ENCODE measurements at regions not wholly inside any gene's neighbourhood (a gene's known extent, or its start where the extent isn't known, plus 50 kb on each side); places are given as distances from the start of the nearest gene placed in this dataset.

GRCh38 chr2:167670588-167670987 is 576.8 kb downstream of the STK39 start:
- H3K27me3 ChIP-seq (ENCODE audit: control insufficient read depth in 4 of 4, insufficient read depth in 4 of 4, low read length in 3 of 4) = no peaks in the 10 kb centered on the region
- no peak overlapping the region for H3K4me3 ChIP-seq (ENCODE audit: low read depth in 1 of 3, low read length in 3 of 3)
- TF ChIP-seq NR2F2 (IDR thresholded peaks at IDR 0.05) (no peak), HNF4A (conservative IDR thresholded peaks at IDR 0.05) (no peak), JUND (IDR thresholded peaks at IDR 0.05) (no peak), TAF1 (conservative IDR thresholded peaks at IDR 0.05) (no peak), GABPA (IDR thresholded peaks at IDR 0.05 in 1 of 2, conservative IDR thresholded peaks at IDR 0.05 in 1 of 2) (no peak), HNF4G (IDR thresholded peaks at IDR 0.05) (no peak), ZBTB33 (IDR thresholded peaks at IDR 0.05) (no peak), FOXA1 (IDR thresholded peaks at IDR 0.05) (no peak), EGR1 (IDR thresholded peaks at IDR 0.05; ENCODE audit: low read depth in 2 of 2) (no peak), RAD21 (IDR thresholded peaks at IDR 0.05) (no peak)
- 0% methylated on average over 1 of the region's 1 CpG for WGBS
- no peaks in the 10 kb centered on the region for H3K4me1 ChIP-seq (ENCODE audit: control insufficient read depth in 4 of 4, insufficient read depth in 4 of 4, low read length in 3 of 4)
- H3K9me3 ChIP-seq (ENCODE audit: control insufficient read depth in 4 of 4, low read length in 3 of 4) = no peaks in the 10 kb centered on the region
- no peak overlapping the region for H3K9ac ChIP-seq (ENCODE audit: low read depth in 1 of 2, low read length in 2 of 2)
- H3K36me3 ChIP-seq (ENCODE audit: control insufficient read depth in 4 of 4, insufficient read depth in 3 of 4, low read depth in 1 of 4, low read length in 3 of 4) = no peaks in the 10 kb centered on the region
- no peak for DNase-seq (ENCODE audit: low spot score)
- no peak overlapping the region for H3K27ac ChIP-seq (ENCODE audit: low read depth in 1 of 2, low read length in 2 of 2)

- no peaks in the 10 kb centered on the region for H3K4me1 ChIP-seq (ENCODE audit: control insufficient read depth in 4 of 4, insufficient read depth in 4 of 4, low read length in 3 of 4)
- H3K36me3 ChIP-seq (ENCODE audit: control insufficient read depth in 4 of 4, insufficient read depth in 3 of 4, low read depth in 1 of 4, low read length in 3 of 4) = no peaks in the 10 kb centered on the region
- no peak overlapping the region for H3K27ac ChIP-seq (ENCODE audit: low read depth in 1 of 2, low read length in 2 of 2)
- TF ChIP-seq EGR1 (IDR thresholded peaks at IDR 0.05; ENCODE audit: low read depth in 2 of 2) (no peak), CTCF (IDR thresholded peaks at IDR 0.05; ENCODE audit: low read depth, low read length, missing input control) (no peak), FOXA2 (IDR thresholded peaks at IDR 0.05) (no peak)
- no peak overlapping the region for H3K4me3 ChIP-seq (ENCODE audit: low read depth in 1 of 3, low read length in 3 of 3)
- H3K9me3 ChIP-seq (ENCODE audit: control insufficient read depth in 4 of 4, low read length in 3 of 4) = no peaks in the 10 kb centered on the region
- H3K9ac ChIP-seq (ENCODE audit: low read depth in 1 of 2, low read length in 2 of 2) = no peak overlapping the region
- no peaks in the 10 kb centered on the region for H3K27me3 ChIP-seq (ENCODE audit: control insufficient read depth in 4 of 4, insufficient read depth in 4 of 4, low read length in 3 of 4)
- DNase-seq (ENCODE audit: low spot score) = no peak
- WGBS = 72% methylated on average over 4 of the region's 4 CpGs
These were observed 594.3 kb downstream of the STK39 start for GRCh38 chr2:167653131-167653530.

GRCh38 chr2:167652401-167652800 is 595.0 kb downstream of the STK39 start:
- DNase-seq (ENCODE audit: low spot score) = no peak
- H3K27ac ChIP-seq (ENCODE audit: low read depth in 1 of 2, low read length in 2 of 2) = no peak overlapping the region
- H3K9me3 ChIP-seq (ENCODE audit: control insufficient read depth in 4 of 4, low read length in 3 of 4) = no peaks in the 10 kb centered on the region
- no peaks in the 10 kb centered on the region for H3K27me3 ChIP-seq (ENCODE audit: control insufficient read depth in 4 of 4, insufficient read depth in 4 of 4, low read length in 3 of 4)
- H3K4me3 ChIP-seq (ENCODE audit: low read depth in 1 of 3, low read length in 3 of 3) = no peak overlapping the region
- no peaks in the 10 kb centered on the region for H3K4me1 ChIP-seq (ENCODE audit: control insufficient read depth in 4 of 4, insufficient read depth in 4 of 4, low read length in 3 of 4)
- no peaks in the 10 kb centered on the region for H3K36me3 ChIP-seq (ENCODE audit: control insufficient read depth in 4 of 4, insufficient read depth in 3 of 4, low read depth in 1 of 4, low read length in 3 of 4)
- H3K9ac ChIP-seq (ENCODE audit: low read depth in 1 of 2, low read length in 2 of 2) = no peak overlapping the region
- TF ChIP-seq GABPA (IDR thresholded peaks at IDR 0.05 in 1 of 2, conservative IDR thresholded peaks at IDR 0.05 in 1 of 2) (no peak), NR2F2 (IDR thresholded peaks at IDR 0.05) (no peak), SP1 (IDR thresholded peaks at IDR 0.05) (no peak), CTCF (IDR thresholded peaks at IDR 0.05; ENCODE audit: low read depth, low read length, missing input control) (no peak), TAF1 (conservative IDR thresholded peaks at IDR 0.05) (no peak), REST (IDR thresholded peaks at IDR 0.05) (no peak), RXRA (IDR thresholded peaks at IDR 0.05) (no peak), RAD21 (IDR thresholded peaks at IDR 0.05) (no peak), HNF4A (conservative IDR thresholded peaks at IDR 0.05) (no peak), EGR1 (IDR thresholded peaks at IDR 0.05; ENCODE audit: low read depth in 2 of 2) (no peak), FOXA1 (IDR thresholded peaks at IDR 0.05) (no peak), YY1 (IDR thresholded peaks at IDR 0.05) (no peak), JUND (IDR thresholded peaks at IDR 0.05) (no peak), ZBTB33 (IDR thresholded peaks at IDR 0.05) (no peak), FOXA2 (IDR thresholded peaks at IDR 0.05) (no peak)
